Stromal cell of bone marrow (primary cell): ENCODE measurements at regions not wholly inside any gene's neighbourhood (a gene's known extent, or its start where the extent isn't known, plus 50 kb on each side); places are given as distances from the start of the nearest gene placed in this dataset.

ENCODE experiments used
- DNase-seq: peaks from one replicate; pipeline ENCODE4 v3.0.0-alpha.2; 2012; ENCODE audit warnings: low read depth

- no peak for DNase-seq
Observed at GRCh38 chr18:45430041-45430440, 185.2 kb upstream of the SLC14A2 start.

- no peak for DNase-seq
Observed at GRCh38 chr18:45435810-45436209, 179.5 kb upstream of the SLC14A2 start.

DNA sequence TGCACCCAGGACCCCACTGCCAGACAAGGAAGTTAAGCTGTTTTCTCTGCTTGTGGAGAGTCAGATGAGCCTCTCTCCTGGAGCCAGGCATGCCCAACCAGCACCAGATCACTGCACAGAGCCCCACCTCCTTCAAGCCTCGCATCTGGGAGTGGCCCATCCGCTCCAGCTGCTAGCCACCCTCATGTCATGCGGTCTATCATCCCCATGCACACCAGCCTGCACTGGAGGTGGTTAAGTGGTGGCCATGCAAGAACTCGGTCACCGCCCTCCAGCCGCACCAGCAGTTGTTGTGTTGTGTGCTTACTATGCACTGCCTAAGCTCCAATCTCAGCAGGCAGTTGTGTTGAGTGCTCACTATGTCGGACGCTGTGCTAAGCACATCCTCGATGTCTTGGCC, 177.9 kb upstream of the SLC14A2 start:
- no peak for DNase-seq

DNA sequence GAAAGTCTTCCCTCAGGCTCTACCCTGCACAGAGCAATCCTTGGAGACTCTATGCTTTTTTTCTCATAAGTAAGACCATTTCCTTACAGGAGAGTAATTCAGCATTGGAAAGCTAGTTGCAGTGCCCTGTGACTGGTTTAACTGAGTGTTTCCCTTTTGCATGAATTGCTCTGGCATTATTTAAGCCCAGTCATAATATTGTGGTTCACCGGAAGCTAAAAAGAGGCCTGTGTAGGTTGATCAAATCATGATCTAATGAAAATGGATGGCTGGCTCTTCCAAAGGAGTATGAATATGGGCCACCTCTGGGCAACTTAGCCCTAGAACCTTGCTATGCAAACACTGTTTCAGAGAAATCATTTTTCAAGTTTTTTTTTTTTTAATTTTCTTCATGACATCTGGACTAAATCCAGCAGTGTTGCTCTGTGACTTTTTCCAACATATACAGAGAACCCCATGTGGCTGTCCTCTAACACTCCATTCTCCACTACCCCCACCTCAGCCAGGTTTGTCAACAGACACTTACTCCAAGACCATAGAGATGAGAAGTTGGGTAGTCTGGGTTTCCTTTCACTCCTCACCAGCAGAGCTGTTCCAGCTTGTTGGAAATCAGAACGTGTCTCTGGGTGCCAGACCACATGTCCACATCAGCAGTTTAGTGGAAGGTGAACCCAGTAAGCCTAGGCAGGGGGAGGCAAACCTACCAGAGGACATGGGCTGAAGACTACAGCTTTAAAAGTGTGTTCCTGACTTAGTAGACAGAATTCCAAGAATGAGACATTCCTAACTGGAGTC, 175.2 kb upstream of the SLC14A2 start:
- no peak for DNase-seq

DNA sequence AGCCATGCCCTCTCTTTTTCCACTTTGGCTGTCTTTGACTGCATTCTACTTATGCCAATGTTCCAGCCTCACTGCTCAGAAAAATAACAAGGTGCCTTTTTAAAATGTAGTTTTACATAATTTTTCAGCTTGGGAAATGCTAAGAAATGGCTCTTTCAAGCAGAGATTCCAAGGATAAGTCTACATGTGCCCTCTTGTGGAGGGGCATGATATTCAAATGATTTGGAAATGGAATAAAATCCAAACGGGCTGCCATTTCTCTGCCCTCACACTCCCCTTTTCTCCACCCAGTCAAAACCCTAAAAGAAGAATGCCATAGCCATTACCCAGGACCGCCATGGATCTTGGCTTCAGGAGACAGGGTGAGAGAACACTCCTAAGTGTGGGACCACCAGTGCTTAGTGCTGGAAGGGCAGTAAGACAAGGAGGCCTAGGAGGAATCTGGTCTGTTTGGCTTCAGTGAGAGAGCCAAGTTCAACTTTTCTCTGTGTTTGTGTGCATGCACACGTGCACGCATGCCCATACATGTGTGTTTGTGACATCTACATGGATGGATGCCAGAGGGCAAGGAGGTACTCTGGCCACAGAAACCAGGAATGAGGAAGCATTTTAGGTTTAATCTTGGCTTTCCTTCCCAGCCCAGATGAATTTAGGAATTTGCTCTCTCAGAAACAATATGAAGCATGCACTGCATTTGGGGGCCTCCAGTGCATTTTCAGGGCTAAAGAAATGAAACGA, 174.0 kb upstream of the SLC14A2 start:
- peak; percentile 9 for DNase-seq

GRCh38 chr18:45444040-45444439, 171.2 kb upstream of the SLC14A2 start:
- DNase-seq = no peak

DNA sequence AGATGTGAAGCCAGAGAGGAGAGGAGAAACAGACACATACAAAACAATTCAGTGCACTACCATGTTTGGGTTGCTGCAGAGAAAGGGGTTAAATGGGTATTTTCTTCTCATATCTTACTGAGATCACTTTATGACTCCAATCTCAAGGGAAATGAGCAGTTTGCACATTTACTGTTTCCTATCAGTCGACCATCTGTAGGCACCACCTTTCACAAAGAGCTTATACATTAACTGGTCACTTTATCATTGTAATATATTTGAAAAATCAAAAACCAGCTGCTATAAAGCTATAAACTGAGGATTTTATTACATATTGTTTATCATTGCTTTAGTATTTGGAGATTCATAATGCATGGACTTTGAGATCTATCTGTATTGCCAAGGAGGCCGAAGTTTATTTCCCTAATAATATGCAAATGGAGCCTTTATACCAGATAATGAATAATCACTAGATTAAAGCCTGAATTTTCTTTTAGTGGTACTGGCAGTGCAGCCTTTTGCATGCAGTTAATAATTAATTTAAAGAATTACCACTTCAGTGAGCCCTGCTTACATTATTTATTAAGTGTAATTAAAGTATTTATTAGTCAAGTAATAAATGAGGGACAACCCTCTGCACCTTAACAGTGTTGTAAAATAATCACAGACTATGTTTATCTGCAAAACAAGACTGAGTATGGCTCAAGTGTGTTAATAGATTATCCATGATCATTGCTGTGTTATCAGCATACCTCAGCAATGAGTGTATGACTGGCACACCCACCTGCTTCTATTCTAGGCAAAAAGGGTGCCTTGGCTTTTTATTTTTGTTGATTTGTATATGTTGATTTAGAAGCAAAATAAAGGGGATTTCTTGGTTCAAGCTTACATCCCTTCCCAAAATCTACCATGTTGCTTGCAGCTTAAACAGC, 167.7 kb upstream of the SLC14A2 start:
- no peak for DNase-seq

DNA sequence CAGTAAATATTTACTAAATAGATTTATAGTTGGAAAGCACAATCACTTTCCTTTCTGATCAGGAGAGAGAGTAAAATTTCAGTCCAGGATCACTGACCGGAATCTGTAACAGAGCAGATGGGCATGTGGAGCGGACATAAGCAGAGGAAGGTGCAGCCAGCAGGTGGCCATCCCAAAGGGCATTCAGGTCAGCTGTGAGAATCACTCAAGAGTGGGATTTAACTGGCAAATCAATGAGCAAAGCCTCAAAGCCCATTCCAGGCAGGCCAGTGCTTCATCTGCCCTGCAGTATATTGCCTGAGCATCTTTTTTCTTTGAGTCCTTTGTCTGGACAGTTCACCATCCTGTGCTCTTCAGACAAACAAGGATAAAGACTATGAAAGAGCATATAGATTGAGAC, 166.4 kb upstream of the SLC14A2 start:
- DNase-seq = no peak

DNA sequence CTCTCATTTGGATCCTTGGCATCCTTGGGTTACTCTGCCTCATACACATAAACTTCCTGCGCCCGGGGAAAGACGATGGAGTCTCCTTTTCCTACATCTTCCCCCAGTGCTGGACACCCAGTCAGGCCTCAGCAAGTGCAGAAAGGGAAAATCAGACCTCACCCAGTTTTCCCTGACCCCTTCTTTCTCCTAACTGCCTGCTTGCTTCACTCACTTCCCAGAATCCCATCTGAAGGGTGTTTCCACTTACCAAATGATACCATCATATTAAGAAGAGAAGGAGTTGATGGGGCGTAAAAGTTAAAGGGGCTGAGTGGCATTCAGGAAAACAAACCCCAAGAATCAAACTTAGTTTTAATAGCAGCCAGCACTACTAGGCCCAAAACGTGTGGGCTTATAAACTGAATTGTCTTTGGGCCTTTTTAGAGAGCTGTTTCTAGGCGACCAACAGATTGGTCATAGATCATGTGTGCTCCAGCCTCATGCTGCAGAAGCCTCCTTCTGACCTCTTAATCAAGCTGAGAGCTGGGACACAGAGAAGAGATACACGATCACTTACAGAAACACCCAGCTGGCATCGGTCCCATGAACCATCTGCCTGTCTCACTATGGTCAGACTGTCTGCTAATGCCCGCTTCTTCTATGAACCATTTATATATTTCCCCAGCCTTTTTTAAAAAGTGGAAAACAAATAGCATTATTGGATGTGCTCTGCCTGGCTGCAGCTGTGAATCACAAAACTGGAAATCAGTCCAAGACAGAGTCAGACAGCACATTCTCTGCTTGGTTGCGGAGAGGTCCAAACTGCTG, 165.7 kb upstream of the SLC14A2 start:
- peak; percentile 69 for DNase-seq

DNA sequence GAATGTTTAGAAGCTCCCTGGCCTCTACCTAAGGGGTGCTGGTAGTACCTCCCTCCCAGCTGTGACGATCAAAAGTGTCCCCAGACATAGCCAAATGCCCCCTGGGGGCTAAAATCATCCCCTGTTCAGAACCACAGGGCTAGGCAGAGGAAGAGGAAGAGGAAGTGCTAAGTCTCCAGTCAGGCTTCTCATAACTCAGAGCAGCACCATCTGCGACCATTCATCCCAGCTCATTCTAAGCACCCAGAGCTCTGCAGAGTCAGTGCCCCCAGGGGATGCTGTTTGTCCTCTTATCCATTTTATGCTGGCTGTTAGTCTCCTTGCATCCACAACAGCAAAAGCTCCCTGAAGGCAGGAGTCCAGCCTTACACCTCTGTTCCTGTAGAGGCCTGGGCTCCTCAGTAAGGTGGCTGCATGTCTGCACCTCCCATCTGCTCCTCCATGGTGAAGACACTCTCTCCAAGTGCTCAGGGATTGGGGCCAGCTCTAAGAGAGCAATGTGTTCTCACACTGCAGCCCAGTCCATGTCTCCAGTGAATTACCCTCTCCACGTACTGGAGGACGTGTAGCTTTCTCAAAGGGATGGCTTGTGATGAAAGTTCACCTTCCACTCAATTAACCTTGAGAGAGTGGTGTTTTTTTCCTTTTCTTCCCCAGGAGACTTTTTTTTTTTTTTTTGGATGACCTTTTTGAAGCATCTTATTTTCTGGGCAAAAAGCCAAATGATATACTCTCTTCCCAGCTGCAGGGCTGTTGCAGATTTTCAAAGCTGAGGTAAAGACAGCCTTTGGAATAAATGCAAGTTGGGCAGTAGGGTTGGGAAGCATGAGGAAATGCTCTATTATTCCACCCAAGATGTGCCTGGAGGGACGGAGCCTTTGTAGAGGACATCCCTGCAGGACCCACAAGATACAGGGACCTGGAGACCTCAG, 158.9 kb upstream of the SLC14A2 start:
- DNase-seq = no peak

DNA sequence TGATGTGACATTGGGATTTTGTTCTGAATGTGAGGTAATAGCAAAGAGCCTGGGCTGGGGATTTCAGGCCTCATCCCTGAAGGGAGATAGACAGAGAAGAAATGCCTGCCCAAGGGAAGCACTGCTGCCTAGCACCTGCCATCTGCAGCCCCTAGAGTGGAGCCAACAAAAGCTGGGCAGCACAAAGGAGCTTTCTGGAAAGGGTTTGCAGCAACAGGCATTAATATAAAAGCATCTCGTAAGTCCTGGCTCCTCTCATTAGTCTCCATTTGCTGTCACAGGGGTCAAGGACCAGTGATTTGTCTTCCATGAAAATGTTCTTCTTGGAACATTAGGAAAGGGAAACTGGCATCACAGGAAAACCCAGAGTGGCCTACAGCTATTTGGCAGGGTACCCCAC, 157.2 kb upstream of the SLC14A2 start:
- no peak for DNase-seq

- DNase-seq = no peak
Observed at GRCh38 chr18:45462179-45462578, 153.1 kb upstream of the SLC14A2 start.

DNA sequence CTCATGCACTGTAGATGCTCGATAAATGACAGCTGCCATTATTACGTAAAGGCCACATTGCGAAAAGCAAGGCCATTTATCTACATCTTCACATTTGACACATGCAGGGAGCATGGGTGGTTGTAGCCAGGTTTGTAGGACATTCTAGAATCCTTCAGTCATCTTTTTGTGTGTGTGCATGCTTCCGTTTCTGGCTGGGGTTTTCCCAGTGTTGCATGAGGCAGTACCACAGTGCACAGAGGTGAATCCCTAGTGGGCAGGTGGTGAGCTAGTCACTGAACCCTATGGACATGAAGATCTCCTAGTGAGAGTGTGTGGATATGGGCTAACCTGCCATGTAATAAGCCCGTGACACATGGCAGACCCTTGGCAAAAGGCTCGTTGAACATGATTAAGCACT, 151.8 kb upstream of the SLC14A2 start:
- DNase-seq = no peak

GRCh38 chr18:45464619-45465018, 150.7 kb upstream of the SLC14A2 start:
- DNase-seq = no peak

GRCh38 chr18:45467293-45467692, 148.0 kb upstream of the SLC14A2 start:
- no peak for DNase-seq

- DNase-seq = no peak
Observed at GRCh38 chr18:45467945-45468344, 147.3 kb upstream of the SLC14A2 start.

GRCh38 chr18:45478889-45479288, 136.4 kb upstream of the SLC14A2 start:
- no peak for DNase-seq

- DNase-seq = no peak
Observed at GRCh38 chr18:45480219-45481015, 134.9 kb upstream of the SLC14A2 start.

DNA sequence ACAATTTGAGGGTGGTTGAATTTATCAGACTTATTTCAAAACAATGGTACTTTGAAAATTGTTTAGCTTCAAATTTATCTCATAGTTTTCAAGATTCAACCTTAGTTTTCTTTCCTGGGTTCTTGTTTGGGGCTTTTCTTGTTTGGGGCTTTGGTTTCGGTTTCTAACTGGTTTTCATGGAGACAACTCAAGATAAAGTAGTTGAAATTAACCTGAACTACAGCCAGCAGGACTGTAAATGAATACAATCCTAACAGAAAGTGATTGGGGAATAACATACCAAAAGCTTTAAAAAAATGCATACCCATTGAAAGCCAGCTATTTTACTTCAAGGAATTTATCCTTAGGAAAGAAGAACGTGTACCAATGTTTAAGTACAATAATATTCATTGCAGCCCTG, 133.5 kb upstream of the SLC14A2 start:
- no peak for DNase-seq

DNA sequence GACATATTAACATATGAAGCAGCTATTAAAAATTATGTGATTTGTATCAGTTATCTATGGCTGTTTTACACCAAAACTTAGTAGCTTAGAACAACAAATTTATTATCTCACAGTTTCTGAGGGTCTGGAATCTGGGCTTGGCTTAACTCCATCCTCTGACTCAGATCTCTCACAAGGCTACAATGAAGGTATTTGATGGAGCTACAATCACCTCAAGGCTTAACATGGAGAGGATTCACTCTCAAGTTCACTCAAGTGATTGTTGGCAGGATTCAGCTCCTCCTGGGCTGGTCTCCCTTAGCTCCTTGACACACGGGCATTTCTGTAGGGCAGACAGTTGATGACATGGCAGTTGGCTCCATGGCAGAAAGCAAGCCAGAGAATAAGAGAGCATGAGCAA, 133.0 kb upstream of the SLC14A2 start:
- DNase-seq = no peak
